HG03442 (cell line): ENCODE measurements at regions not wholly inside any gene's neighbourhood (a gene's known extent, or its start where the extent isn't known, plus 50 kb on each side); places are given as distances from the start of the nearest gene placed in this dataset.

Source experiments
- ATAC-seq: cut with Tn5 transposase; IDR thresholded peaks from one replicate; pipeline ENCODE4 v1.9.1; 2021; ENCODE audit warnings: mild to moderate bottlenecking, moderate library complexity; ENCODE audit not compliant: unreplicated experiment

DNA sequence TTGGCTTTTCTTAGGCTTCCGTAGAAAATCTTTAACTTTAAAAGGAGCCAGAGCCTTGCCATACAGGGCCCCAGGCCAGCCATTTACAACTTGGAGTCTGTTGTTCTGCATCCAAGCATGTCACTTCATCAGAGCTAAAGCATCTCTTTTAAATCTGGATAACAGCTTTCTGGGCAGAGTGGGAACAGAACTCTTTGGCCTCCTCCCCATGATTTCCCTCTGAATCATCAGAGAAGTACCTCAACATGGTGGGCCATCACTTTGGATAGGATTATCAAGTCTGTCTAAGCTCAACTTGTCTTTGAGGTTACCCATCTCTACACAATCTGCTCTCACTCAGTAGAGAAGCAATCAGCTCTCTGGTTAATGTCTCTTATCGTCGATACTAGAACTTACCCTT is 170.9 kb downstream of the SLC6A15 start:
- no peak for ATAC-seq

DNA sequence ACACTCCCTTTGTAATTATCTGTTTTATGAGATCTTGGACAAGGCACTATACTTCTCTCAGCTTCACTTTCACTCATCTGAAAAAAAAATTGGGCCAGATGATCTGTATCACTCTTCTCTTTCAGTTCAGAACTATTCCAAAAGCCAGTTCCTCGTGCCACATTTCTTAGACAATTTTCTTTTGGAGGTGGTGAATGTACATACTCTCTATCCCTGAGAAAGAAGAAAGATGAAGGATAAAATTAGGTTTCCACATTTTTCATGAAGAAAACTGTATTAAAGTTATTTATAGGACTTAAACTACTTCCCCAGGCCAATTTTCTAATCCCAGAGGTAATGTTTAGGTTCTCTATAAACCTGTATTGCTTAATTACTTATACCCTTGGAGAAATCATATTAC is 171.6 kb downstream of the SLC6A15 start:
- ATAC-seq, result no peak

DNA sequence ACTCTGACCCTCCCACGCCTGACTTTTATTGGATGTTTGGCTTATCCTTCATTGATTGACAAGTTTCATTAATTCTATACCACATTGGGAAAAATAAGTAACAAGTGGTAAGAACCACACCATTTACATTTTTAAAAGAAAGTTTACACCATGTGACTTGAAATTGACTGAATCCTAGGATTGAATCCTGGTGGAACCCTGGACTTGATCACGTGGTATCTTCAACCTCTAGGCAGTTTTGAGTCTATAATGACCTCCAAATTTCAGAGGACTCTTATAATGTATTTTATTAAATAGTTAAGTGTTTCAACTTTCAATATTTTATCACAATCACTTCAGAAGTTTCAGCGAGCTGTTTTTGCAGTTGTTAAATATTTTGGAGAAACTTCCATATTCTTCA is 172.0 kb downstream of the SLC6A15 start:
- ATAC-seq, result no peak

DNA sequence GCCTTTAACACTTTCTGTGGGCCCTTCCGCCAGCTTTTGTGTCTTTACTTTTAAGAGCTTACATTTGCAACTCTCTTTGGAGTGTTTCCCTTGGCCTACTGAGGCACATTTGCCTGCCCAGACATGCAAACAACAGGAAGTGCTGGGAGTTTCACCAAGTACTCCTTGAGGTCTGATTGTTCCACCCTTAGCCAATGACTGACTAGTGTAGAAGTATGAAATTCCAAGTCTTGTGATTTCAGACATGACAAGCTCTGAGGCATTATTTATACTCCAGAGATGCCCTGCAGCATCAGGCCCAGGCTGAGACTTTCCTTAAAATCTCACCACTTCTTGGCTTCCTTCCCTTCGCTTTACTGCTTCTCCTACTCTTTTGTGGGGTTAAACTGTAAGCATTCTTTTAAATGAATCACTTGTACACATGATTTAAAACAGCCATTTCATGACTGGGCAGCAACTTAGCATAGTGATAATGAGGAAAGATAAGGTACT is 174.1 kb downstream of the SLC6A15 start:
- no peak for ATAC-seq

DNA sequence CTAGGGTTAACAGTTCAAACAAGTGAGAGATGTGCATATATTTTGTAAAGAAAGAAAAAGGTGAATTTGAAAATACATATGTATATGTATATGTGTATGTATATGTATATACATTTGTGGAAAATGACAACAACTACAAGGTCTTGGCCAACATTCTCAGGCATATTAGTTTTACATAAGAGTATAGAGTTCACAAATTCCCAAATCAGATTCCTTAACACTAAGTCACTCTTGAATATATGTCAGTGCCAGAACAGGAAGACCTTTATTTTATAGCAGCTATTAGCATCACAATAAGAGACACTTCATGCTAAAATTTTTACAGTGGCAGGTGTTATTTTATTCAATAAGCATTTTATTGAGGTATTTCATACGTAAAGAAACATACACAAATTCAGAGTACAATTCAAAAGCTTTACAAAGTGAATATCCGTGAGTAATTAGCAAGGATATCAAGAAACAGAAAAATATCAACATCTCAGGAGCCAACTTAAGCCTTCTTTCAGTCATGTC is 179.7 kb downstream of the SLC6A15 start:
- ATAC-seq, result no peak

DNA sequence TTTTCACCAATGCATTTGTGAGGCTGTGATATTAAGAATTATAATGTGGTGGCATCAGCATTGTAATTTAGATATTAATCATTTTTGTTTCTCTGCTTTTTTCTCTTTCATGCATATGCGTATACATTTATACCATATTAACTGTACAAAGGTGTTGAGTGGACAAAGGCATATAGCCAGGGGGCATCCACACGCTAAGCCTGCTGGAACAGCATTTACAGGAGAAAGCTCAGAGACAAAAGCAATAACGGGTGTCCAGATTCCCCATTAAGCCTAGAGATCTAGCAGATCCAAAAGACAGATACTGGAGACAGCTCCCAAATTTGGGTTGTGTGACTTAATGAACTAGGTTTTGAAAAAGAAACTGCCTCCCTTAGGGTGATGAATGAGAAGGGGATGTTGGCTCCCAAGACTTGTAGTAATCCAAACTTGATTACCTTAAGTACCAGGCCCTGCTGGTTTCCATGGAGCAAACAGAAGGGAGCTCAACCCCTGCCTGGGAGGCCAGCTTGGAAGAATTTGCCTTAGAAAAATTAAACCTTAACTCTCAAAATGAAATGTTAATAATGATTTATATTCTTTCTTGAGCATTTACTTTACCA is 181.9 kb downstream of the SLC6A15 start:
- no peak for ATAC-seq

DNA sequence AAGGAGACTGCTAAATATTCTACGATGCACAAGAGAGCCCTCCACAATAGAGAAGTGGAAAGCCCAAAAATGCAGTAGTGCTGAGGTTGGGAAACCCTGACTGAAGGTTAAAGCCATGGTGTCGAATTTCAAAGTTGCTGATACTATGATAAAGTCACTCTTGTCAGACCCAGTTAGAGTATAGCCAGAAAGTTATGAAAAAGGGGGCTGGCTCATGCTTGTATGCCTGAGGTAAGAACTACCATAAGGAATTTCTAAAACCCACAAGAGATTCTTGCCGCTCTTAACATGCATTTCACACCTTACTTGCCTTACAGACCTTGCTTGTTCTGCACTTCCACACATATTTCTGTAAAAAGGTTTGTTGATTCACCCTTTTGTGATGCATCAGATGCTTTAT is 184.6 kb downstream of the SLC6A15 start:
- ATAC-seq, result no peak

DNA sequence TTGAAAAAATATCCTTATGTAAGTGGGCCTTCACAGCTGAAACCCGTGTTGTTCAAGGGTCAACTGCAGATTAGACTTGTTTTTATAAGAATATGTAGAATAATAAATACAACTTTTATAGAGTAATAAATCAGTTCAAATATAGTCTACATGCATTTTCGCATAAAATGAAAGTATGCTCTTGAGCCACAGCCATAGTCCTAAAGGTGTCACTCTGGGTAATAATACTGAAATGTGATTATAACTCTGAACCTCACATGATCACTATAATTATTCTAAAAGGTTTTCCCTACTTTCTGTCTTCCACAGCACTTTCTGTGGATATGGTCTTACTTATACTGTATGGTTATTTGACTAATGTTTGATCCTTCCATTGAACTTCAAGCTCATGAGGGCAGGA is 185.8 kb downstream of the SLC6A15 start:
- no peak for ATAC-seq

DNA sequence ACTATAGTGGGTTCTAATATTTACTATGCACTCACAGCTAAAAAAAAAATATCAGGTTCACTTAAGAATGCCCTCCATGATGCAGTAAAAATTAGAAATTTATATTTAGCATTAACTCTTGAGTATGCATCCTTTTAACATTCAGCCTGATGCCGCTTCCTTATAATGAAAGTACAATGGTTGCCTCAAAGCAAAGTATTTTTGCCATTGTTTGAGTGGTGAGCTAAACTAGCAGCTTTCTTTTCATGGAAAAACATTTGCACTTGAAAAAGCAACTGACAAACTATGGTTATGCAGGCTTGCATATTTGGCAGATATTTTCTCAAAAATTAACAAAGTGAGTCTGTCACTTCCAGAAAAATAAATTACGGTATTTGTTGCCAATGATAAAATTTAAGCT is 188.6 kb downstream of the SLC6A15 start:
- ATAC-seq, result no peak

DNA sequence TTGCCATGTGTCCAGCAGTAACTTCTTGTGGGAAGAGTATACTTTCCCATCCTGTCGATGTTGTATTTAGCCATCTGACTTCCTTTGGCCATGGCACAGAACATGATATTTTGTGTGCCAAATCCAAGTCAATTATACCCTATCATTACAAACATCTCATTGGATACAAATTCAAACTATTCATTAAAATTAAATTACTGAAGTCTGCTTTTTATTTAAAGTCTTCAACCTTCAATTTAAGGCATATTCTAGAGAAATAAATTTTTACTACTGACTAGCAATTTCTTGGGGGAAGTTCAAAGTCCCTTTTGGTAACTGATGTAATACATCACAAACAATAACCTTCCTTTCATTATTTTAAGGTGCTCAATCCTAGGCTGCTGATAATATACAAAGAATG is 192.6 kb downstream of the SLC6A15 start:
- ATAC-seq, result no peak

DNA sequence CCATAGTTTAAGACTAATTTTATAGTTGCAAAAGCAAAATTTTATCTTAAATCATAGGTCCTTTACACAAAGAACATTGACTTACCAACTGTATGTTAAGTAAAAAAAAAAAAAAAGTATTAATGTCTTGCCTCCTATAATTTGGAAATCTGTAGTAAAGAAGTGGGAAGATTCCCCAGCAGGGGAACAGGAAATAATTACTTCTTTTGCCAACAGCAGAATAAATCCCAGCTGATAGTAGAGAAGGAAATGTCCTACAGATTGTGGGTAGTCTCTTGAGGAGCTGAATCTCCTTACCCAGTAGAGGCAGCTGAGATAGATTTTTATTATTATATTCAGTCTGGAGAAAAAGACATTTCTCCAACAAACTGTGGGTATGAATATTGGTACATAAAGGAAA is 193.7 kb downstream of the SLC6A15 start:
- ATAC-seq, result no peak

DNA sequence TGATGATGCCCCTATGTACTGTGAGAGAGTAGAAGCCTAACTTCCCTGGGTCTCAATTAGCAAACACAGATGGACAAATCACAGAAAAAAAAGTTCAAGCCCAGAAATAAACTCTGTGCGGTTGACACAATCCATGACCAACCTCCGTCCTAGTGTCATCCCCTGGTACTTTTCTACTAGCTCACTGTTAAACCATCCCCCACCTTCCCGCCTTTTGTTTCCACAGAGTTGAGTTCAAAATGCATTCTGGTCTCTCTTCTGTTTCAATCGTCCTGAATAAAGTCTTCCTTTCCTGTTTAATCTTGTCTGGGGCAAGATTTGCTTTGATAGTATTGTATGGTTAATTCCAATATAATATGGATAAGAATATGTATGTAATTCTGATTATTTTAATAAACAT is 199.9 kb downstream of the SLC6A15 start:
- ATAC-seq, result no peak

DNA sequence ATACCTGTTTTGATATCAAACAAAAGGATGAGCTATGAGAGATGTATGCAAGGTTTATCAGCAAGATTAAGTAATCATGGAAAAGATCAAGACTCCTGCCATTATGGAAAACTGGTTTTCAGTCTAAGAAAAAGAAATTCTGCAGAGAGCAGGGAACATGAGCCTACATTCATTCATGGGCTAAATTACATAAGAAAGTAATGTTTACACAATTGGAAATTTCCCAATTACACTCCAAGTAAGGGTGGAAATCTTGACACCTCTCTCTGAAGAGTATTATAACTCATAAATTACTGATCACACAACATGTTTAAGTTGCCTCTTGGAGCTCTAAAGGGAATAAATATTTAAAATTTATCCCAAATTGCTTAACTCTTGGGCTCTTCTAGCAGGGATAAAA is 206.2 kb downstream of the SLC6A15 start:
- no peak for ATAC-seq

DNA sequence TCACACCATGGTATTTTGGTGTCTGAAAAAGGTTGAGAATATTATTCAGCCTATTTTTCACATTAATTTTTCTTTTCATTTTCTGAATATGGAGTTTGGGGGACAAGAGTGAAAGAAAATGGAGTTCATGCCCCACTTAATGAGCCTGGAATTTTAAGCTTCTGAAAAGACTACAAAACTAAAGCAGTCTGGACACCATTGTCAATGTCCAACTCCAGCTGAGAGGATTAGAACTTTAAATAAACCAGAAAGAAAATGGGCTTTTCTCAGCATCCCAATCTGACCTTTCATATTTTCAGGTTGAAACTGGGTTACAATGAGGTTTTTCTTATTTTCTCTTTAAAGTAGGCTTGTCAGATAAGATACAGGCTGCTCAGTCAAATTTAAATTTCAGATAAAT is 207.7 kb downstream of the SLC6A15 start:
- no peak for ATAC-seq

DNA sequence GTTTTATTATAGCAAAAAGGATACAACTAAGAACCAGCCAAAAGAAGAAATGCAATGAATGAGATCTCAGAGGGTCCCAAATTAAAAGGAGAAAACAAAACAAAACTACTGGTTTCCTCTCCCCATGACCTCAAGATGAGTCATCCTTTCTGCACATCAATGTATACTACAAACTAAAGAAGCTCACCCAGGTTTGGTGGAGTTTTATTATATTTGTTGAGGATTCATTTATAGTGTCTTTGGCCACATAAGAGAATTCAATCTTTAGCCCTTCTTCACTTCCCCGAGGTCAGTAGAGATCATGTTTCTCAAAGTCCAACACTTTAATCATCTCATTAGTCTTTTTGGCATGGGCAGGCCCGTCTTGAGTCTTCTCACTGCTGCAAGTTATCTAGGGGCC is 210.6 kb downstream of the SLC6A15 start:
- ATAC-seq, result no peak

DNA sequence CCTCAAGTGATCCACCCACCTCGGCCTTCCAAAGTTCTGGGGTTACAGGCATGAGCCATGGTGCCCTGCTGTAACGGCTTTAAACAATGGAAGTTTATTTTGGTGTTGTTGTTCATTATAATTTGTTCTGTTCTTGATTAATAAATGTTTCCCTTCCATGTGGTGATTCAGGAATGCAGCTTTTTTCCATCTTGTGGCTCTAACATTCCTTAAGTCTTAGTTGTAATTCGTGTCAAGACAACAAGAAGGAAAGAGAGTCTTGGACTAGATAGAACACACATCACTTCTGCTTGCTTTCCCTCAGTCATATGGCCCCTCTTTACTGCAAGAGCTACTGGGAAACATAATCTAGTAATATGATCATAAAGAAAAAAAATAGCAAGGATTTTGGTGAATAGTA is 211.6 kb downstream of the SLC6A15 start:
- no peak for ATAC-seq

DNA sequence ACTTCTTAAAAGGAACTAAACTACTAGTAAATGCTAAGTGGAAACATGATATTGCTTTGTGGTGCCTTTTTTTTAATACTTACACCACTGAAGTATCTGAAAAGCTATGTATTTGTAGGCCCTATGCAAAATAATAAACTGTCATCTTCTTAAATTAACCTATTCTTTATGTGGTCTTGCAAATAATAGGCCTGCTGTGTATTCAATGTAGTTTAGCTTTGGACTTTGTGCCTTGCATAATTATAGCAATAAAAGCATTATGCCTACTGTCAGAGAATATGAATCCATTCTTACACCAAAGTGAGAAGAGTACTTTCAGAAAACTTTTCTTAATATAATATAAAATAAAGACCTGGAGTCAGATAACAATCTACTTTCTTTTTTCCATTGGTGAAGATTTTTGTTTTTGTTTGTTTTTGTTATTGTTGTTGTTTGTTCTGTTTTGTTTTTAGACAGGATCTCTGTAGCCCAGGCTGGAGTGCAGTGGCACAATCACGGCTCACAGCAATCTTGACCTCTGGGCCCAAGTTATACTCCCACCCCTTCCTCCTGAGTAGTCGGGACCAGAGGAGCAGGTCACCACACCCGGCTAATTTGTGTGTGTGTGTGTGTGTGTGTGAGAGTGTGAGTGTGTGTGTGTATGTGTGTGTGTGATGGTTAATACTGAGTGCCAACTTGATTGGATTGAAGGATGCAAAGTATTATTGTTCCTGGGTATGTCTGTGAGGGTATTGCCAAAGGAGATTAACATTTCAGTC is 213.8 kb downstream of the SLC6A15 start:
- no peak for ATAC-seq

DNA sequence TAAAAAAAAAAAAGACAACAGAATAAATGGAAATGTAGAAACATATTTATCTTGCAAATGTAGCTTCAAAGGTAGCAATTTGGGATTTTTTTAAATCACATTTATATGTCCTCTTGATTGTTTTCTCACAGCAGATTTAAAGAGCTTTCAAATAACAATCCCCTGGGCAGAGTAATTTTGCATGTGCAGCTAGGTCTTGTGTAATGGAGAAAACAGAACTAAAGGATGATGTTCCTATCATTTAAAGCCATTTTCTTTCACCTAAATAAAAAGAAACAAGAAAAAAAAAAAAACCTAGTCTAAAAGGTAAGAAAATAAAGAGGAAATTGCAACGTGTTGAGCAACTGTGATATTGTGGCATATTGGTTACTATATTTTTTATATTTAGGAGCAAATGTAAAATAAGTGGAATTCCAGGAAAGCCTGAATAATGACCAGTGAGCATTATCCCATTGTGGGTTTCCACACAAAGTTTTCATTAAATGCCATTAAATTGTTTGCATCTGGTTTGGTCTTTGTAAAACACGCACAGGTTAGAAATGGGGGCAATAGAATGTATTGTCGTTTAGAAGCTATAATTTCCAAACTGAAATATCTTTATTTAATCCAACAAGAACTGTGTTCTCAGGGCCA is 215.6 kb downstream of the SLC6A15 start:
- no peak for ATAC-seq

DNA sequence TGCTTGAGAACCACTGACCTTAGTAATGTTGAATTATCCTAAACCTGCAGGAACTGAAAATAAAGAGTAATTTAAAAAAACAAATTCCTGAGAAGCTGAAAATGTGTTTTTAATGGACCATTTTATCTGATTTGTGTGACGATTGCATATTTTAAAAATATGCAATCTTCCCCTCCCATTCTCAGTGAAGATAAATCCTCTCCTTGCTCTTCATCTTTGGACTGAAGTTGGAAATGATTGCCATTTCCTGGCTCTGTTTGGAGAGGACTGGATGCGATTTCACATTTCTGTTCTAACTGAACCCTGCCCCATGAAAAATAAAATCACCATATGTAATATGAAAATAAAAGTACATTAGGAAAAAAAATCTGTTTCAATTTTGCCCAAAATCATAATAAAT is 216.3 kb downstream of the SLC6A15 start:
- no peak for ATAC-seq

DNA sequence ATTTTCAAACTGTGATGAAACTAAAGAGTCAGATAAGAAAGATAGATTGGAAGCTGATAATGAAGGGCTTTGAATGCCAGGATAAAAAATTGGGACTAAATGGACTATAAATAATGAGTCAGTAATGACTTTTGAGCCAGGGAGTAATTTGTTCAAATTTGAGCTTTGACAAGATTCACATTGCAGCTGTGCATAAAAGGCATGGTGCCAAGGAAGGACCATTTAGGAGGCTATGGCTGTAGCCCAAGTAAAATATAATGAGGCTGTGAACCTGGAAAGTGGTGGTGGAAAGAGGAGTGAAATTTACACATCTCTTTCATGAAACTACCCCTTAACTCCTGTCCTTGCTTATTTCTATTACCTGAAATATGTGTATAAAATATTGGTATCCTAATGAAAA is 218.5 kb downstream of the SLC6A15 start:
- no peak for ATAC-seq

DNA sequence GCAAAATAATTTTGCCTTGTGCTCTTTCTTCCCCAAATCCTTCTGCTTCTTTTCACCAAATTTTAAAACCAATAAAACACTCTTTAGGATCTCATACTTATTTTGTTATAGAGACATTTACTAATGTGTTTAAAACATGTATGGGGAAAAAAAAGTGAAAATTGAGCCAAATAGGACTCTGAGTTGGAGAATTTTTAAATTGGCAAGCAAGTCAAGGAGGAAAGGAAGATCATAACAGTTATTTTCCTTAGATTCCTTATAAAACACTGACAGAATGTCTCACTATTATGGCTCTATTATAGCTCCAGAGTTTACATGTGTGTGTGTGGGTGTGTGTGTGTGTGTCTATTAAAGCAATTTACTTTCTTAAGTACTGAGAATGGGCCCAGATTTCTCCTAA is 220.5 kb downstream of the SLC6A15 start:
- ATAC-seq, result no peak

DNA sequence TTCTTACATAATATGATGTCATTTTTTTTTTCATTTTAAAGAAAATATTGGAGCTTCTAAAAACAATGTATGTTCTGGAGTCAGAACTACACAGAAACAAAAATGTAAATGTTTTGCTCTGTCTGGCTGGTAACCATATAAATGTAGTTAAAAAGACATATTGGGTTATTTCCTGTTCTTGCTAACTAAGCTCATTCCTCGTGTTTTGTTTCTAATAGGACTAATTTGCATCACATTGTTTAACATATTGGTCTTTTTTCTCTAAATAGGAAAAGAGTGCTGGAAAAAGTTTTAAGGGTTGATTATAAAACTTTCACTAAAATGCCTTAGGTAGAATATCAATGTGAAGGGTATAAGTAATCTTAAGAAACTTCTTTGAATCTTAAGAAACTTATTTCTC is 221.3 kb downstream of the SLC6A15 start:
- no peak for ATAC-seq
